ENCODE measurements at regions not wholly inside any gene's neighbourhood (a gene's known extent, or its start where the extent isn't known, plus 50 kb on each side); places are given as distances from the start of the nearest gene placed in this dataset.

GRCh38 chr6:168950858-168951214 is 302.8 kb downstream of the THBS2 start:
- TF ChIP-seq CTCF (IDR thresholded peaks at IDR 0.05) = no peak
- no peak for TF ChIP-seq EZH2 (IDR thresholded peaks at IDR 0.05)
- no peak for TF ChIP-seq EZH2phosphoT487 (IDR thresholded peaks at IDR 0.05)
